ENCODE measurements at regions not wholly inside any gene's neighbourhood (a gene's known extent, or its start where the extent isn't known, plus 50 kb on each side); places are given as distances from the start of the nearest gene placed in this dataset.

DNA sequence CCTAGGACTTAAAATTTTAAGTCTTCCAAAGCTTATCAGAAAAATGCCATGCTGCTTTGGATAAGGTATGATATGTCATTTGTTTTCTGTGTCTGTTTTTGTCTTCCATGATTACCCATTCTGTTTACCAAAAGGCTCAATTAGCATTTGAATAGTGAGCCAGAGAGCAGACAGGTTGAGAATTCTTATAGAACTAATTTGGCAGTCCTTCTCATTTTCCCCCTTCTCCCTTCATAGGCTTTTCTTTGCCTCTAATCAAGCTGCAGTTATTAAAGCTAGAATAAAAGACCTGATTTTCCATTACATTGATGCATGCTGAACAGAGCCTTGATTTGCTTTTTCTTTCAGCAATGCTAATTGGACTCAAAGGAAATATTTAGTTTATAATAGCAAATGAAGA lies 993.0 kb downstream of the MAT2B start:
- Histone ChIP-seq H3K9ac (ENCODE audit: low read length) (no peak overlapping the region), H3K9me3 (ENCODE audit: low read length) (no peaks in the 10 kb centered on the region), H3K27ac (ENCODE audit: low read length) (no peak overlapping the region), H3K9me2 (ENCODE audit: insufficient read depth, low read length) (no peaks in the 10 kb centered on the region), H3K36me3 (ENCODE audit: insufficient read depth, low read length) (no peaks in the 10 kb centered on the region), H3K79me2 (replicated peaks; ENCODE audit: insufficient read depth, low read length) (no peaks in the 10 kb centered on the region), H4K20me1 (ENCODE audit: insufficient read depth) (no peaks in the 10 kb centered on the region), H2AFZ (ENCODE audit: low read depth, low read length) (no peak overlapping the region), H3K4me3 (ENCODE audit: low read length) (no peak overlapping the region), H3K4me2 (ENCODE audit: low read length) (no peak overlapping the region), H3F3A (ENCODE audit: insufficient read depth, low read length, poor library complexity, severe bottlenecking) (no peaks in the 10 kb centered on the region), H3K27me3 (ENCODE audit: insufficient read depth, low read depth, low read length) (no peaks in the 10 kb centered on the region)
- TF ChIP-seq EP300 (conservative IDR thresholded peaks at IDR 0.05; ENCODE audit: poor library complexity, severe bottlenecking) (no peak), SMC3 (conservative IDR thresholded peaks at IDR 0.05; ENCODE audit: poor library complexity) (no peak), RAD21 (conservative IDR thresholded peaks at IDR 0.05) (no peak), POLR2AphosphoS5 (IDR thresholded peaks at IDR 0.05) (no peak), MXI1 (conservative IDR thresholded peaks at IDR 0.05; ENCODE audit: poor library complexity, severe bottlenecking) (no peak), EZH2 (IDR thresholded peaks at IDR 0.05; ENCODE audit: borderline replicate concordance, insufficient read depth, low read length, poor library complexity, severe bottlenecking) (no peak), TAF1 (IDR thresholded peaks at IDR 0.05; ENCODE audit: low read depth) (no peak)
- TF ChIP-seq, protein P1, sequence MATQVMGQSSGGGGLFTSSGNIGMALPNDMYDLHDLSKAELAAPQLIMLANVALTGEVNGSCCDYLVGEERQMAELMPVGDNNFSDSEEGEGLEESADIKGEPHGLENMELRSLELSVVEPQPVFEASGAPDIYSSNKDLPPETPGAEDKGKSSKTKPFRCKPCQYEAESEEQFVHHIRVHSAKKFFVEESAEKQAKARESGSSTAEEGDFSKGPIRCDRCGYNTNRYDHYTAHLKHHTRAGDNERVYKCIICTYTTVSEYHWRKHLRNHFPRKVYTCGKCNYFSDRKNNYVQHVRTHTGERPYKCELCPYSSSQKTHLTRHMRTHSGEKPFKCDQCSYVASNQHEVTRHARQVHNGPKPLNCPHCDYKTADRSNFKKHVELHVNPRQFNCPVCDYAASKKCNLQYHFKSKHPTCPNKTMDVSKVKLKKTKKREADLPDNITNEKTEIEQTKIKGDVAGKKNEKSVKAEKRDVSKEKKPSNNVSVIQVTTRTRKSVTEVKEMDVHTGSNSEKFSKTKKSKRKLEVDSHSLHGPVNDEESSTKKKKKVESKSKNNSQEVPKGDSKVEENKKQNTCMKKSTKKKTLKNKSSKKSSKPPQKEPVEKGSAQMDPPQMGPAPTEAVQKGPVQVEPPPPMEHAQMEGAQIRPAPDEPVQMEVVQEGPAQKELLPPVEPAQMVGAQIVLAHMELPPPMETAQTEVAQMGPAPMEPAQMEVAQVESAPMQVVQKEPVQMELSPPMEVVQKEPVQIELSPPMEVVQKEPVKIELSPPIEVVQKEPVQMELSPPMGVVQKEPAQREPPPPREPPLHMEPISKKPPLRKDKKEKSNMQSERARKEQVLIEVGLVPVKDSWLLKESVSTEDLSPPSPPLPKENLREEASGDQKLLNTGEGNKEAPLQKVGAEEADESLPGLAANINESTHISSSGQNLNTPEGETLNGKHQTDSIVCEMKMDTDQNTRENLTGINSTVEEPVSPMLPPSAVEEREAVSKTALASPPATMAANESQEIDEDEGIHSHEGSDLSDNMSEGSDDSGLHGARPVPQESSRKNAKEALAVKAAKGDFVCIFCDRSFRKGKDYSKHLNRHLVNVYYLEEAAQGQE (IDR thresholded peaks at IDR 0.05; ENCODE audit: borderline replicate concordance), result no peak
- TF ChIP-seq, protein P2, sequence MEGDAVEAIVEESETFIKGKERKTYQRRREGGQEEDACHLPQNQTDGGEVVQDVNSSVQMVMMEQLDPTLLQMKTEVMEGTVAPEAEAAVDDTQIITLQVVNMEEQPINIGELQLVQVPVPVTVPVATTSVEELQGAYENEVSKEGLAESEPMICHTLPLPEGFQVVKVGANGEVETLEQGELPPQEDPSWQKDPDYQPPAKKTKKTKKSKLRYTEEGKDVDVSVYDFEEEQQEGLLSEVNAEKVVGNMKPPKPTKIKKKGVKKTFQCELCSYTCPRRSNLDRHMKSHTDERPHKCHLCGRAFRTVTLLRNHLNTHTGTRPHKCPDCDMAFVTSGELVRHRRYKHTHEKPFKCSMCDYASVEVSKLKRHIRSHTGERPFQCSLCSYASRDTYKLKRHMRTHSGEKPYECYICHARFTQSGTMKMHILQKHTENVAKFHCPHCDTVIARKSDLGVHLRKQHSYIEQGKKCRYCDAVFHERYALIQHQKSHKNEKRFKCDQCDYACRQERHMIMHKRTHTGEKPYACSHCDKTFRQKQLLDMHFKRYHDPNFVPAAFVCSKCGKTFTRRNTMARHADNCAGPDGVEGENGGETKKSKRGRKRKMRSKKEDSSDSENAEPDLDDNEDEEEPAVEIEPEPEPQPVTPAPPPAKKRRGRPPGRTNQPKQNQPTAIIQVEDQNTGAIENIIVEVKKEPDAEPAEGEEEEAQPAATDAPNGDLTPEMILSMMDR (IDR thresholded peaks at IDR 0.05; ENCODE audit: poor library complexity, severe bottlenecking), result no peak

DNA sequence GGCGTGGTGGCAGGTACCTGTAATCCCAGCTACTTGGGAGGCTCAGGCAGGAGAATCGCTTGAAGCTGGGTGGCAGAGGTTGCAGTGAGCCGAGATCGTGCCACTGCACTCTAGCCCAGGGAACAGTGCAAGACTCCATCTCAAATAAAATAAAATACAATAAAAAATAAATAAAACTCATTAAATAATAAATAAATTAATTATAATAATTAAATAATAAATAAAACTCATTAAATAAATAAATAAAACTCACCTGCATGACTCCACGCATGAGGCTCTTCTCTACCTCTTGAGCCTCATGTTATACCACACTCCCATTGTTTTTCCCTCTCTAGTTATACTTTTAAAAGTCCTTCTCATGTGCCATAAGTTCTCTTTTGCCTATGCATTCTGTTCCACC lies 995.4 kb downstream of the MAT2B start:
- H2AFZ ChIP-seq (ENCODE audit: low read depth, low read length), result no peak overlapping the region
- H3K27ac ChIP-seq (ENCODE audit: low read length), result no peak overlapping the region
- H3K4me3 ChIP-seq (ENCODE audit: low read length), result no peak overlapping the region
- no peaks in the 10 kb centered on the region for H3K36me3 ChIP-seq (ENCODE audit: insufficient read depth, low read length)
- no peaks in the 10 kb centered on the region for H3K27me3 ChIP-seq (ENCODE audit: insufficient read depth, low read depth, low read length)
- no peaks in the 10 kb centered on the region for H3K9me3 ChIP-seq (ENCODE audit: low read length)
- no peak overlapping the region for H3K9ac ChIP-seq (ENCODE audit: low read length)
- H4K20me1 ChIP-seq (ENCODE audit: insufficient read depth), result no peaks in the 10 kb centered on the region
- H3F3A ChIP-seq (ENCODE audit: insufficient read depth, low read length, poor library complexity, severe bottlenecking), result no peaks in the 10 kb centered on the region
- no peaks in the 10 kb centered on the region for H3K9me2 ChIP-seq (ENCODE audit: insufficient read depth, low read length)
- H3K79me2 ChIP-seq (replicated peaks; ENCODE audit: insufficient read depth, low read length), result no peaks in the 10 kb centered on the region
- no peak overlapping the region for H3K4me2 ChIP-seq (ENCODE audit: low read length)
- no peak for TF ChIP-seq EP300 (conservative IDR thresholded peaks at IDR 0.05; ENCODE audit: poor library complexity, severe bottlenecking)
- TF ChIP-seq, protein P1 (IDR thresholded peaks at IDR 0.05; ENCODE audit: borderline replicate concordance), result no peak
- TF ChIP-seq MXI1 (conservative IDR thresholded peaks at IDR 0.05; ENCODE audit: poor library complexity, severe bottlenecking), result no peak
- TF ChIP-seq RAD21 (conservative IDR thresholded peaks at IDR 0.05), result no peak
- no peak for TF ChIP-seq TAF1 (IDR thresholded peaks at IDR 0.05; ENCODE audit: low read depth)
- TF ChIP-seq, protein P2 (IDR thresholded peaks at IDR 0.05; ENCODE audit: poor library complexity, severe bottlenecking), result no peak
- TF ChIP-seq SMC3 (conservative IDR thresholded peaks at IDR 0.05; ENCODE audit: poor library complexity), result no peak
- no peak for TF ChIP-seq EZH2 (IDR thresholded peaks at IDR 0.05; ENCODE audit: borderline replicate concordance, insufficient read depth, low read length, poor library complexity, severe bottlenecking)
- no peak for TF ChIP-seq POLR2AphosphoS5 (IDR thresholded peaks at IDR 0.05)
